SH-SY5Y (cell line): ENCODE measurements at regions not wholly inside any gene's neighbourhood (a gene's known extent, or its start where the extent isn't known, plus 50 kb on each side); places are given as distances from the start of the nearest gene placed in this dataset.

Source experiments
- GATA2 ChIP-seq: IDR thresholded peaks from 2 replicates; pipeline ENCODE4 v1.6.1; 2011; ENCODE audit warnings: mild to moderate bottlenecking, low read depth, low read length
- GATA3 ChIP-seq: IDR thresholded peaks from 2 replicates; pipeline ENCODE4 v1.6.1; 2011; ENCODE audit warnings: low read depth, mild to moderate bottlenecking, low read length, moderate library complexity

DNA sequence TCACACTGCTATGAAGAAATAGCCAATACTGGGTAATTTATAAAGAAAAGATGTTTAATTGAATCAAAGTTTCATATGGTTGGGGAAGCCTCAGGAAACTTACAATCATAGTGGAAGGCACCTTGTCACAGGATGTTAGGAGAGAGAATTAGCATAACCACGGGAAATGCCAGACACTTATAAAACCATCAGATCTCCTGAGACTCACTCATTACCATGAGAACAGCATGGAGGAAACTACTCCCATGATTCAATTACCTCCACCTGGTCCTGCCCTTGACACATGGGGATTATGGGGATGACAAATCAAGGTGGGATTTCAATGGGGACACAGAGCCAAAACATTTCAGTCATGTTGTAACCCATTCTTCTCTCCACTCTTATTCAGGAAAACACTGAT is 472.9 kb upstream of the FSIP2 start:
- no peak for TF ChIP-seq GATA3
- TF ChIP-seq GATA2, result no peak

DNA sequence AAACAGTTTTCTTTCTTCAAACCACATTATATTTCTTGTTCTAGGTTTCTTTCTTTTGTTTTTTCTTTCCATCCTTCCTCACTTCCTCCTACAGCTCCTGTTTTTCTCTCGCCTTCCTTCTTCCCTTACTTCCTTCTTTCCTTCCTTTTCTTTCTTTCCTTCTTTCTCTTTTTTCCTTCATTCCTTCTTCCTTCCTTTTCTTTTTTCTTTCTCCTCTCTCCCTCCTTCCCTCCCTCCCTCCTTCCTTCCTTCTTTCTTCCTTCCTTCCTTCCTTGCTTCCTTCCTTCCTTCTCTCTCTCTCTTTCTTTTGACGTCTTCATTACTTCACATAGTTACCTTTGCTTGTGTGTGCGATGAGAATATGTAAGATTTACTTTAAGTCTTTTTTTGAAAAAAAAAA is 470.0 kb upstream of the FSIP2 start:
- TF ChIP-seq GATA2 (no peak), GATA3 (no peak)

DNA sequence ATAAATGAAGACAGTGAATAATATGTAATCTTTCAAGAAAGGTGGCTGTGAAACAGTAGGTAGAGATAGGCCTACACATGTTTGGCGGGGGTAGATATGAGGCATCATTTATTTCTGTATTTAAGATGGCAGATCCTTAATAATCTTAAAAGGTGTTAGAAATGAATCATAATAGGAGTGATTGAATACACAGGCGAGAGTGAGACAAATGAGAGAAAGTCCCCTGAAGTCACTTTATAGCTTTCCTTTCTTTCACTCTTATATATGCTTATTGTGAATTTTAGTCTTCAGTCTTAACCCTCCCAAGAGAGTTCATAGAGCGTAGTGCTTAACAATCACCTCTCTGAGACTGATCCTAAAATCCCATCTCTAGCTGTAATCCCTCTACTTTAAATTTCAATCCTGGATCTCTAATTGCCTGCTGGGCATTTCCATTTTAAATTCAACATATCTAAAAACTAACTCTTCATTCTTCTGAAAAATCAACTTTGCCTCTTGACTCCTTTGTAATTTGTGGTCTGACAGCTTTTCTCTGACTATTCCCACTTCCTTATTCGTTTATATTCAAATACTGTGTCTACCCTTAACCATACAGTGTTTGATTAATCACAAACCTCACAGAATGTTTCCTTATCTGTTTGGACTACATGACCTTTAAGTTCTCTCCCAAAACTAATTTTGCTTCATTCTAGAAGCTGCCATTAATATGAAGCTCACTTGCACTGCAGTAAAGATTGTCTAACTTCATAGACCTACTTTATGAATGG is 463.7 kb upstream of the FSIP2 start:
- TF ChIP-seq GATA2 (no peak), GATA3 (no peak)

DNA sequence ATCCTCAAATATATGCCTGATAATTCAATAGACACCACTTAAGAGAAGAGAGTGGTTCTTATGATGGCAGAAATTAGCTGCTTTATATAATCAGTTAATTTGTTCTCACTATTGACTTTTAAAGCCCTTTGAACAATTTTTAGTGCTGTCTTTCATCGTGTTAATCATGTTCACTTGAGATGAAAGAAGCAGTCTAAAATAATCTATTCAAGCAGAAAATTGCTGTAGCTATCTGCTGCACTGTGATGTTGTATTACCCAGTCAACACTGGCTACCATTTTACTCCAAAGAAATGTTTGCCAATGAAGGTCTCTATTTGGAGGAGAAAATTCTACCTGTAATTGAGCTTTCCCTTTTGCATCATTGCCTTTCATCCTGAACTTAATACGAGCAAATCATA is 459.8 kb upstream of the FSIP2 start:
- TF ChIP-seq GATA3, result no peak
- no peak for TF ChIP-seq GATA2

DNA sequence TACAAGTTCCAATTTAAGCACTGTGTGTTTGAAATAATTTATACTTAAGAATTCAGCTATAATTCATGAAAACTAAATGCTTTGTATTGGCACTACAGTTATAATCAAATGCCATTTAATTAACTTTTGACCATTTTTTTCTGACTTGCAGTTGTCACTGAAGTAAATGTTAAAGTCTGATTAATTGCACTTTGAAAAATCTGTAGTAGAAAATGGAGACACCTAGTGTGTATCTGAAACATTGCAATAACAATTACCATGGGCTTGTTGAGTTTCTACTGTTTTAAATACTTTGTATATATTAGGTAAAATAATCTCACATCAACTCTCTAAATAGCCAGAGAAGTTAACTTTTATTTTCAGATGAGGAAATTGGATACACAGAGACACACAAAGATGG is 458.6 kb upstream of the FSIP2 start:
- TF ChIP-seq GATA2, result no peak

DNA sequence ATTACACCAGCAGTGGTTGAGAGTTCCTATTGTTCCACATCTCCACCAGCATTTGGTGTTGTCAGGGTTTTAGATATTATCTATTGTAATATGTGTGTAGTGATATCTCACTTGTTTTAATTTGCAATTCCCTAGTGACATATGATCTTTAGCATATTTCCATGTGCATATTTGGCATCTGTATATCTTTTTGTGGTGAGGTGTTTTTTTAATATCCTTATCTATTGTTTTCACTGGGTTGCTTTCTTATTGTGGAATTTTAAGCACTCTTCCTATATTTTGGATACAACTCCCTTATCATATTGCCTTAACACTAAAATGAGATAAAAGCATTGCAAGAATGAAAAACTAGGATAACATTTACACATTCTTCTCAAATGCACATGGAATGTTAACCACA is 453.9 kb upstream of the FSIP2 start:
- TF ChIP-seq GATA3 (no peak), GATA2 (no peak)

DNA sequence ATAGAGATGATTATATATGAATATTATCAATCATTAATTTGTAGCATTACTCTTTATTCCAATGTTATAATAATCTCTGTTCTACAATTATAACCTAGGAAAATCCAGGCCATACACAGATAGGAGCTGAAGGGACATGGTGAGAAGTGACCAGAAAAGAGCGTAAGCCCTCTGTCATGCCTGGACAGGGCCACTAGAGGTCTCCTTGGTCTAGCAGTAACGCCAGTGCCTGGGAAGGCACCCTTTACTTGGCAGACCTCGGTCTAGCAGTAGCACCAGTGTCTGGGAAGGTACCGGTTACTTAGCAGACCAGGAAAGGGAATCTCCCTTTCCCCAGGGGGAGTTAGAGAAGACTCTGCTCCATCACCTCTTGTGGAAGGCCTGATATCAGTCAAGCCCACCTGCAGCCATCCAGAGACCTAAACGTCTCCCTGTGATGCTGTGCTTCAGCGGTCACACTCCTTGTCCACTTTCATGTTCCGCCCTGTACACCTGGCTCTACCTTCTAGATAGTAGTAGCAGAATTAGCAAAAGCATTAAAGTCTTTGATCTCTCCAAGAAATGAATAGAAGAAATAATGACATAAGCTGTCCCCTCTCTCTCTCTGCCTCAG is 447.5 kb upstream of the FSIP2 start:
- no peak for TF ChIP-seq GATA2
- TF ChIP-seq GATA3, result no peak

DNA sequence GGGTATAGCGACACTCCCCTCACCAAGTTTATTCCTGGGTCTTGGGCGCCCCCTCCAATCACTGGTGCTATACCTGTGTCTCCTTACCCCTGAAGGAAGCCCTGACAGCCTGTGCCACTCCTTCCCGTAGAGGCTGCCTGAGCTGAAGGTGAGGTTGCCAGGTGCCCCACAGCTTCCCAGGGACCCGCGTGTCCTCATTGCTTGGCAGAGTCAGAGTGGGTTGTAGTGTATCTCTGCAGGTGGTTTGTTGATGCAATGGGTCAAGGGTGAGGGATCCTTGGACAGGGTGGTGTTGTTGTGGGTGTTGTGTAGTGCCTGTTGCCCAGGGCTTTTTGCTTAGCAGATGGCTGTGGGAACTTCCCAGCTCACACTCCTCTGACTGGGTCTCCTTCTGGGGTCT is 438.7 kb upstream of the FSIP2 start:
- no peak for TF ChIP-seq GATA3
- TF ChIP-seq GATA2, result no peak

DNA sequence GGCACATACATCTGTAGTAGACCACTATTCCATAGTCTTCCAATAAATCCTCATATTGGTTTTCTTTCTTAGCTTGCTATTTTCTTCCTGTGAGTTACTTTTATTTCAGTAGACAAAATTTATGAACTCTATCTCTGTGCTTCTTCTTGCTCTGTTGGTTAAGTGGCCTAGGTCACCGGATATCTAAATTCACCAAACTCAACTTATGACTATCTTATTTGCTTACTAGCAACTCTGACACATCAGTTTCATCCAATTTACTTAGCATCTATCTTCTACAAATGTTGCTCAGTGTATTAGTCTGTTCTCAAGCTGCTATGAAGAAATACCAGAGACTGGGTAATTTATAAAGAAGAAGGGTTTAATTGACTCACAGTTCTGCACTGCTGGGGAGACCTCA is 432.5 kb upstream of the FSIP2 start:
- TF ChIP-seq GATA3 (no peak), GATA2 (no peak)

DNA sequence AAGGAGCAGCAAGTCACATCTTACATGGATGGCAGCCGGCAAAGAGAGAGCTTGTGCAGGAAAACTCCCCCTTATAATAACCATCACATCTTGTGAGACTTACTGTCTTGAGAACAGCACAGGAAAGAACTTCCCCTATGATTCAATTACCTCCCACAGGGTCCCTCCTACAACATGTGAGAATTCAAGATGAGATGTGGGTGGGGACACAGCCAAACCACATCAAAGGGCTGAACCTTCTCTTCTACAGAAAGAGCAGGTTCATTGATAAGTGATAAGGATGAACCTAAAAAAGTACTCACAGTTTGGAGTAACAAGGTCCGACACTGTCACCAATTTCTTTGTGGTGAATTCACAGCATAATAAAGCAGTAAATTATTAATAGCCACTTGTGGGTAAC is 422.2 kb upstream of the FSIP2 start:
- TF ChIP-seq GATA2, result no peak
- TF ChIP-seq GATA3, result no peak

DNA sequence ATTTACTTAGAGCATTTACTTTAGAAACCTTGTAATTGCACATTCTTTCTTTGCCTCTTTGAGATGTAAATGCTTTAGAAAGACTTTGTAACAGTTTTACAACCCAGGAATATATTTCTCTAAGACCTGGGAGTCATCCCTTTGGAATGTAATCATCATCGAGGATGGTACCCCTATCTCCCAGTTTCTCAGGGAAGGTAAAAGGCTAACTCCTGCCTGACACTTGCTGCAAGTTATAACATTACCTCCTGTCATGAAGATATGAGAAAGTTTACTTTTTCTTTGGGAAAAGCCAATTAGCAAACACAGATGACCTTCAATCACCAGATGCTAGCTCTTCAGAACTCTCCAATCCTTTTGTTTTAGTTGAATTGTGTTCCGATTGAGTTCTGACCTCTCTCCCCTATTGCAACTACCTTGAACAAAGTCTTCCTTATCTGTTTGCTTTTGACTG is 420.3 kb upstream of the FSIP2 start:
- TF ChIP-seq GATA2 (no peak), GATA3 (no peak)

DNA sequence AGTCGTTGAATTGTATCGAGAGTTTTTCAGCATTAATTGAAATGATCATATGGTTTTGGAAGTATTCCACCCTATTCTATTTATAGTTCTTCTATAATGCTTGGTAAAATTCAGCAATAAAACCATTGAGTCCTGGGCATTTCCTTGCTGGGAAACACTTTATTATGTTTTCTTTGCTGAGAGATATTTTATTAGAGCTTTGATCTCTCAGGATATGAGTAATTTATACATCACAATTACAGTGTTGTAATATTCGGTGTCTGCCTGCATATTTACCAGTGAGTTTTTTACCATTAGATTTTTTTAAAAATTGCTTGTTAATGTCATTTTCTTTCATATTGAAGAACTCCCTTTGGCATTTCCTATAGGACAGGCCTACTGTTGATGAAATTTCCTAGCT is 402.7 kb upstream of the FSIP2 start:
- TF ChIP-seq GATA2 (no peak), GATA3 (no peak)

DNA sequence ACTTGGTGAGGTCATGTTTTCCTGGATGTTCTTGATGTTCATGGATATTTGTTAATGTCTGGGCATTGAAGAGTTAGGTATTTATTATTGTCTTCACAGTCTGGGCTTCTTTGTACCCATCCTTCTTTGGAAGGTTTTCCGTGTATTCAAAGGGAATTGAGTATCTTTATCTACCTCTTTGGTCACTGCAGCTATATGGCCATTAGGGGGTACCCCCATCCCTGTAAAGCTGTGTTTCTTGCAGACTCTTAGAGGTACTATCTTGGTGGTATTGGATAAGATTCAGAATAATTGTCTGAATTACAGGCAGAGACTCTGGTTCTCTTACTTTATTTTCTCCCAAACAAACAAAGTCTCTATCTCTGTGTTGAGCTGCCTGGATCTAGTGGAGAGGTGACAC is 401.6 kb upstream of the FSIP2 start:
- TF ChIP-seq GATA3 (no peak), GATA2 (no peak)

DNA sequence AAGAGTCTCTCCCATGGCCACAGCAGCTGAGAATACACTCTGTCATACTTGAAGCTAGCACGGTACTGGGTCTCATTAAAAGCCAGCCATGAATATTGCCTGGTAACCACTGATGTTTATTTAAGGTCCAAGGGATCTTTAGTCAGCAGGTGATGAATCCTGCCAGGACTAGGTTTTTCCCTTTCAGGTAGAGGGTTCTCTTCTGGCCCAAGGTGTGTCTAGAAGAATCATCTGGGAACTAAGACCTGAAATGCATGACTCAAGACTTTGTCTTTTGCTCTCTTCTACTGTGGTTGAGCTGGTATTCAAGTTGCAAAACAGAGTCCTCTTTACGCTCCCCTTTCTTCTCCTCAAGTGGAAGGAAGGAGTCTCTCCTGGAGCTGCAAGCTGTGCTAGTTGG is 400.5 kb upstream of the FSIP2 start:
- no peak for TF ChIP-seq GATA2
- no peak for TF ChIP-seq GATA3

DNA sequence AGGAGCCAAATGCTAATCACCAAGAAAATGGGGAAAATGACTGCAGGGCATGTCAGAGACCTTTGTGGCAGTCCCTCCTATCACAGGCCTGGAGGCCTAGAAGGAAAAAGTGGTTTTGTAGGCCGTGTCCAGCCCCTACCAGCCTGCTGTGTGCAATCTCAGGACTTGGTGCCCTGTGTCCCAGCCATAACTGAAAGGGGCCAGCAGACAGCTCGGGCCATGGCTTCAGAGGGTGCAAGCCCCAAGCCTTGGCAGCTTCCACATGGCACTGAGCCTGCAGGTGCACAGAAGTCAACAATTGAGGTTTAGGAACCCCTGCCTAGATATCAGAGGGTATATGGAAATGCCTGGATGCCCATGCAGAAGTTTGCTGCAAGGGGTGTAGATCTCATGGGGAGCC is 391.2 kb upstream of the FSIP2 start:
- TF ChIP-seq GATA2 (no peak), GATA3 (no peak)
